ENCODE measurements at regions not wholly inside any gene's neighbourhood (a gene's known extent, or its start where the extent isn't known, plus 50 kb on each side); places are given as distances from the start of the nearest gene placed in this dataset.
"Not testable (repeated sequence)": the region's sequence is repeated elsewhere in the genome, so short reads cannot be mapped to it uniquely, and the experiment has no call there.

- no peak for DNase-seq (ENCODE audit: low read depth in 2 of 2)
Measured at GRCh38 chr2:215796140-215796855, 217.1 kb downstream of the MREG start.

- no peak for DNase-seq (ENCODE audit: low read depth in 2 of 2)
Measured at GRCh38 chr2:215794829-215795546, 218.4 kb downstream of the MREG start.

- peak in 1 of 2 experiments; percentile 30 for DNase-seq (ENCODE audit: low read depth in 2 of 2)
Measured at GRCh38 chr2:215793747-215794595, 219.4 kb downstream of the MREG start.

DNA sequence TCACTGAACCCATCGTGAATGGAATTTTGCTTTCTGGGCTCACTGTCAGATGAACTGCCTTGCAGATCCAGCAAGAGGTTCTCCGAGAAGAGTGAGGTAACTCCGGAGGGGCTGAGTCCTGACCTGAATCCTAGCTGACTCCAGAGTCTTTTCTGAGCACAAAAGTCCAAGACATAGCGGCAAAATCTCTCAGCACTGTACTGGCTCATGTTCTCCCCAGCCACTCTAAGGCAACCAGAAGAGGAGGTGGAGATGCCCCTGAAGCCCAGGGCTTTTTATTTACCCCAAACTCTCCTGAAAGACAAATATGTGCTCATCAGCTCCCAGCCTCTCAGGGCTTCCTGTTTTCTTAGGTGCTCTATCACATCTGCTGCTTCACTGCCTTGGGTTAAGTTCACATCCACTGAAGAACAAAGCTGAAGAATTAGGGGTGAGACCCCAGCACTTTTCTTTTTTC is 221.8 kb downstream of the MREG start:
- DNase-seq (ENCODE audit: low read depth in 2 of 2): no peak

DNA sequence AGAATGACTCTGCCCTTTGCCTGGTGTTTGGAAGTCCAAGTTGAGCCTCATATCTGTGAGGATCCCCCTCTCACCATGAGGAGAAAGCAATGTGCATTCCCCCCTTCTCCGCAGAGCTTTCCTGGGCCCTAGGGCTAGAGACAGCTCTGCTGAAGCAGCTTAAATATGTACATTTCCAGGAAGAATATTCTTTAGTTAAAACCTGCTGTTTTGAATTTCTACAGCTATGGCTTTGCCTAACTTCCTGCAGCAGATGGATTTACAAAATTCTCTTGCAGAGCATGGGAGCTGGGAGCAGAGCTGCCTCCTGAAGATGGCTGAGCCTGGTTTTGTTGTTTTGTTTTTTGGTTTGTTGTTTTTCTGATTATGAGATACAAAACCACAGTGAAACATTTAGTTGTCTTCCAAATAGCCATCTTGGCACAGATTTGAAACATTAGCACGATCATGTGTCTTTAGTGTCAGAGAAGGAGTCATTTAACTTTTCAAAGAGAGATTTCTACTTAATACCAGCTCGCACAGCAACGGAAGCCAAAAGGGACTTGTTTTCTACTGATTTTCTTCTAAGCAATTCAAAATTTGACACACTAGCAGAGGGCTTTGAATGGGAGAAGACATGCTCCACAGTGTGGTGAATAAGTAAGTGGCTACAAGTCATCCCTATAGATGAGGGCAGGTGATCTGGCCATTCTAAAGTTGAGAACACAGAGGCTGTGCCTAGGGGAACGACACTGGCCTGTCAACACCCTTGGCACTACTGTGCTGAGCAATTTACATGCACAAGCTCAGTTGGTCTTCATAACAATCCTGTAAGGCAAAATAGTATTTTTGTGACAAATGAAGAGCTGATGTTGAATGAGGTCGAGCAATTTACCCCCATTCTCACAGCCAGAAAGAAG is 222.6 kb downstream of the MREG start:
- no peak for DNase-seq (ENCODE audit: low read depth in 2 of 2)

DNA sequence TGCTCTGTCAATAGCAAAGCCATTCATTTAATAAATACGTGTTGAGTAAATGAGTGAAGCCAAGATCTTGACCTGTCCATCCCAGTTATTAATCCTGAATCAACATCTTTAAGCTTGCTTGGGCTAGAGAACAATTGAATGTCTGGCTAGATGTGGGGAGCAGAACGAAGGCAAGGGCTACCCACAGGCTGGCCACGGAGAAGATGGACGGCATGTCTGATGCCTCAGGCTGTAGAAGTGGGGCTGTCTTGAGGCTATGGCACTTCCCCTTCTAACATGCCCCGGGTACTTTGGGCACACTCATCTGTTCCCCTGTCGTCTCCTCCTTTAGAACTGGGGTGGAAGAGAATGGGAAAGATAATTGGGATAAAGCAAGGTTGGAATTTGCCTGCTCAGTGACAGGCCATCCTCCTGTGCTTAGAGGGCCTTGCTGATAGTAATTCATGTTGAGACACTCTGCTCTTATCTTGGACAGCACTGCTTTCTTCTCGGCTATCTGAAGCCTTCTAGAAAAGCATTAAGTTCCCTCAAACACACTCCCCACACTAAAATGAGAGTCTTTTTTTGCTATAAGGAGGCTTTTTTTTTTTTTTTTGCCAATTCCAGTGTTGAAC is 225.7 kb downstream of the MREG start:
- DNase-seq (ENCODE audit: low read depth in 2 of 2): no peak

DNA sequence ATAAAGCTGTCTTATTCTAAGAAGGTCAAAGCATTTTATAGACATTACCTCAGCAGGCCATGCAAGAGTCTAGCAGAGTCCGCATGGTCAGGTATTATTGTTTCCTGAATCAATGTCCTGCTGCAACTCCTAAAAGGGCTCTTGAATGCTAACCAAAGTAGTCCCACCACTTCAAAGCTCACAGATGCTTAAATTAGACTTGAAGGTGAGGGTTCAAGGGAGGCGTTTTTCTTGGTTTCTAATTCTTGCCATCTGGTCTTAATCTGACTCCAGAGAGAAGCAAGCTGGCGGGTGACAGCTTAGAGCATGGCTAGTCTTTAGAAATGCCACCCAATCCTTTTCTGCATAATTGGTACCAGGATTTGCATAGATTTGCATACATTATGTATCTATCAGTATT is 226.3 kb downstream of the MREG start:
- DNase-seq (ENCODE audit: low read depth in 2 of 2): no peak

- no peak for DNase-seq (ENCODE audit: low read depth in 2 of 2)
Measured at GRCh38 chr2:215784371-215784783, 229.0 kb downstream of the MREG start.

DNA sequence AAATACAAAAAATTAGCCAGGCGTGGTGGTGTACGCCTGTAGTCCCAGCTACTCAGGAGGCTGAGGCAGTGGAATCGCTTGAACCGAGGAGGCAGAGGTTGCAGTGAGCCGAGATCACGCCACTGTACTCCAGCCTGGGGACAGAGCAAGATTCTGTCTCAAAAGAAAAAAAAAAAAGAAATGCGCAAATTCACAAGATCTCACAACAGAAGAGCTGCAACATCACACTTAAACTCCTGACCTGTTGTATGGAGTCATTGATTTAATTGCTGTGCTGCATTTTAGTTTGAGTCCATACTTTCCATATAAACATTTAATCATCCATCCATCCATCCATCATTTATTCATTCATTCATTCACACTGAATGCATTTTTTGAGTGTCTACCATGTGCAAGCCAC is 229.7 kb downstream of the MREG start:
- DNase-seq (ENCODE audit: low read depth in 2 of 2): not testable (repeated sequence)

DNA sequence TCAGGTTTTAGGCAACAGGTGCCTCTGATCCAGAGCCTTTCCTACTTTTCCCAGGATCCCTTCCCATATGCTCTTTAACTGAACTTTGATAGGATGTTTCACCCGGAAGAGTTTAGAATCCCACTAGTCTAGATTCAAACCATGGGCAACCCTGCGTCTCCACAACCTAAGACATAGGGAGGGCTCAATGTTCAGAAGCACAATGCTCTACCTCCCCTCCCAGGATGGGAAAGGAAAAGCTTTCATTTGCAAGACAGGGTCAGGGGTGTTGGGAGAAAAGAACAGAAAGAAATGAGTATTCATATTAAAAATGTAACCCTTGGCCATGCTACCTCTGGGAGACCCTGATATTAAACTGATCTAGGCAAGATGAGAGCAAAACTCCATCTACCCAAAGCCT is 230.4 kb downstream of the MREG start:
- DNase-seq (ENCODE audit: low read depth in 2 of 2): no peak

- no peak for DNase-seq (ENCODE audit: low read depth in 2 of 2)
Measured at GRCh38 chr2:215782295-215782694, 231.1 kb downstream of the MREG start.

DNA sequence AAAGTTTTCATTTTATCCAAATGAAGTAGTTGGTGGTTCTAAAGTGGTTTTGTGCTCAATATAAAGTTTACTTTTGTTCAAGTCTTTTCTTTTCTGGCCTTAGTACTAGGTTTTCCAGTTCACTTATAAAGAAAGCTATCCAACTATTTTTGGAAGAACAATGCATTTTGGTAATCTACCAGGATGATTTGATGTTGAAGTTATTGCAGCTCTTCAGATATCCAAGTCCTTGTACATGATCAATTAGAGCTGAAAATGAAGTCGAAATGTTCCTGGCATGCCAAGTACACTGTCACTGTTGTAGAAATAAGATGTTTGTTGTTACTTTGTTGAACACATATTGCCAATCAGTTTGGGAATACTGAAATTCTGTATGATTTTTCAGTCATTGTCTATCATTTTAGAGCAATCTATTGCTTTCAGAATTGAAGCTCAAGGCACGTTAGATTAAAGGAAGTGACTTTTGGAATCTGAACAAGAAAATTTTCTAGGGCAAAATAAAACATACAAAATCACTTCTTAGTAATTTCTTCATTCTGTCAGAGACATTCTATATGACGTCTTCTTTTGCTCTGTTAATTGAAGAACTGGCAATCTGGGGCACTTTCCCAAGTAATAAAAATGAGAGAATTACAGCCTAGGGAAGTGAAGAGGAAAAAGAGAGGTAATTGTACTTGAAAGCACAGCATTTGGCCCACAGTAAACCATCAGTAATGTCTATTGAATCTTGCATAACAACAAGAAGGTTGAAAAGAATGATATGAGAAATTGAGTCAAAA is 232.3 kb downstream of the MREG start:
- no peak for DNase-seq (ENCODE audit: low read depth in 2 of 2)

- no peak for DNase-seq (ENCODE audit: low read depth in 2 of 2)
Measured at GRCh38 chr2:215780313-215780712, 233.0 kb downstream of the MREG start.

GRCh38 chr2:215779912-215780311 is 233.4 kb downstream of the MREG start:
- no peak for DNase-seq (ENCODE audit: low read depth in 2 of 2)

GRCh38 chr2:215777465-215778044 is 235.8 kb downstream of the MREG start:
- DNase-seq (ENCODE audit: low read depth in 2 of 2): no peak

GRCh38 chr2:215775106-215775505 is 238.2 kb downstream of the MREG start:
- no peak for DNase-seq (ENCODE audit: low read depth in 2 of 2)

- DNase-seq (ENCODE audit: low read depth in 2 of 2): no peak
Measured at GRCh38 chr2:215773728-215774127, 239.6 kb downstream of the MREG start.

- no peak for DNase-seq (ENCODE audit: low read depth in 2 of 2)
Measured at GRCh38 chr2:215772634-215773563, 240.5 kb downstream of the MREG start.

DNA sequence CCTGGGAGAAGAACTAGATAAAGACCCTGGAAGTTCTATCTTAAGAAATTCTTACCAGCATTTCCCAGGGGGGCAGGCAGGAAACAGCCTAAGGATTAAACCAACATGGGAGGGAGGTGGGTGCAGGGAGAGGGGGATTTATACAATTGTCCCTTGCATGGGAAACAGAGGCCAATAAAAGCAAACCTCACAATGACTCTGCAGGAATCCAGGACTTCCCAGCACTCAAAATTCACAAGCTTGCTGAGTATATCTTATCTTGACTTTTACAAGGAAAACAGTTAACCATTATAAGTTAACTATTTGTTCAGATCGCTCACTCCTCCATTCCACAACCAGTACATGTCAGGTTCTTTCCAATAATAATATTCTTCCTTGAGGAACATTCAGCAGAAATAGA is 241.3 kb downstream of the MREG start:
- DNase-seq (ENCODE audit: low read depth in 2 of 2): no peak

All from stimulated activated CD4-positive, alpha-beta T cell treated with anti-CD3 and anti-CD28 coated beads, Interleukin-12 subunit alpha, Interleukin-12 subunit beta, amount 100 ng/mL, for 24 hours (primary cell).